ENCODE measurements at regions not wholly inside any gene's neighbourhood (a gene's known extent, or its start where the extent isn't known, plus 50 kb on each side); places are given as distances from the start of the nearest gene placed in this dataset.

GRCh38 chr1:60388092-60388987 is 314.8 kb upstream of the C1orf87 start:
- H3K27ac ChIP-seq: no peak overlapping the region
- TF ChIP-seq ZFX (IDR thresholded peaks at IDR 0.05; ENCODE audit: borderline replicate concordance): no peak
- no peak for TF ChIP-seq CTCF (IDR thresholded peaks at IDR 0.05)

- TF ChIP-seq ZFX (IDR thresholded peaks at IDR 0.05; ENCODE audit: borderline replicate concordance) (no peak), CTCF (IDR thresholded peaks at IDR 0.05) (no peak)
- no peak overlapping the region for H3K27ac ChIP-seq
Measured at GRCh38 chr1:60387175-60387574, 313.6 kb upstream of the C1orf87 start.

GRCh38 chr1:60386249-60386648 is 312.7 kb upstream of the C1orf87 start:
- TF ChIP-seq CTCF (IDR thresholded peaks at IDR 0.05) (no peak), ZFX (IDR thresholded peaks at IDR 0.05; ENCODE audit: borderline replicate concordance) (no peak)
- no peak overlapping the region for H3K27ac ChIP-seq

- H3K27ac ChIP-seq: no peak overlapping the region
- TF ChIP-seq ZFX (IDR thresholded peaks at IDR 0.05; ENCODE audit: borderline replicate concordance): no peak
- no peak for TF ChIP-seq CTCF (IDR thresholded peaks at IDR 0.05)
Measured at GRCh38 chr1:60376196-60376595, 302.6 kb upstream of the C1orf87 start.

- no peak for TF ChIP-seq CTCF (IDR thresholded peaks at IDR 0.05)
- no peak for TF ChIP-seq ZFX (IDR thresholded peaks at IDR 0.05; ENCODE audit: borderline replicate concordance)
- no peak overlapping the region for H3K27ac ChIP-seq
Measured at GRCh38 chr1:60374537-60374936, 301.0 kb upstream of the C1orf87 start.

- no peak overlapping the region for H3K27ac ChIP-seq
- TF ChIP-seq ZFX (IDR thresholded peaks at IDR 0.05; ENCODE audit: borderline replicate concordance) (no peak), CTCF (IDR thresholded peaks at IDR 0.05) (no peak)
Measured at GRCh38 chr1:60367532-60367931, 294.0 kb upstream of the C1orf87 start.

- H3K27ac ChIP-seq: no peak overlapping the region
- no peak for TF ChIP-seq ZFX (IDR thresholded peaks at IDR 0.05; ENCODE audit: borderline replicate concordance)
- TF ChIP-seq CTCF (IDR thresholded peaks at IDR 0.05): no peak
Measured at GRCh38 chr1:60359431-60359830, 285.9 kb upstream of the C1orf87 start.
